Fibroblast of lung (primary cell): ENCODE measurements at regions not wholly inside any gene's neighbourhood (a gene's known extent, or its start where the extent isn't known, plus 50 kb on each side); places are given as distances from the start of the nearest gene placed in this dataset.

Source experiments
- DNase-seq, 2 donors: peaks; one replicate each; pipeline versions ENCODE4 v3.0.0 to v3.0.0-alpha.2; 2010; ENCODE audit warnings: low read depth in 2 of 2
- H2AFZ ChIP-seq: 2 replicates; pipeline ENCODE4 v1.5.1; 2012; ENCODE audit warnings: low read length, control low read depth, inconsistent platforms
- H3K27ac ChIP-seq: 2 replicates; pipeline ENCODE4 v1.5.1; 2011; ENCODE audit warnings: low read length, control low read depth; ENCODE audit not compliant: insufficient read depth
- H3K27me3 ChIP-seq: 2 replicates; pipeline ENCODE4 v1.5.1; 2011; ENCODE audit warnings: mild to moderate bottlenecking, low read length; ENCODE audit not compliant: control insufficient read depth, insufficient read depth
- H3K36me3 ChIP-seq: 2 replicates; pipeline ENCODE4 v1.5.1; 2011; ENCODE audit warnings: low read length; ENCODE audit not compliant: control insufficient read depth, insufficient read depth
- H3K4me1 ChIP-seq: 2 replicates; pipeline ENCODE4 v1.5.1; 2011; ENCODE audit warnings: low read length; ENCODE audit not compliant: control insufficient read depth, insufficient read depth; ENCODE audit errors: extremely low read depth
- H3K4me2 ChIP-seq: 2 replicates; pipeline ENCODE4 v1.5.1; 2011; ENCODE audit warnings: low read length, control low read depth; ENCODE audit not compliant: insufficient read depth; ENCODE audit errors: extremely low read depth
- H3K4me3 ChIP-seq, 4 experiments: fragments of 200-600 bp in 1 of 4; sonication (generic) in 1 of 4; replicated peaks in 1 of 4; 2 replicates each; pipeline ENCODE4 v1.5.1; 2011 to 2016; ENCODE audit warnings: low read length in 4 of 4, low read depth in 3 of 4, mild to moderate bottlenecking in 3 of 4, control low read depth in 2 of 4, inconsistent platforms in 1 of 4, mixed read lengths in 1 of 4; ENCODE audit not compliant: insufficient read depth in 1 of 4; ENCODE audit errors: control extremely low read depth in 1 of 4
- H3K79me2 ChIP-seq: 2 replicates; pipeline ENCODE4 v1.5.1; 2012; ENCODE audit warnings: mild to moderate bottlenecking, low read length, inconsistent platforms; ENCODE audit not compliant: control insufficient read depth, insufficient read depth
- H3K9ac ChIP-seq: 2 replicates; pipeline ENCODE4 v1.5.1; 2011; ENCODE audit warnings: mild to moderate bottlenecking, low read length, control low read depth; ENCODE audit not compliant: insufficient read depth
- H3K9me3 ChIP-seq: 2 replicates; pipeline ENCODE4 v1.5.1; 2012; ENCODE audit warnings: low read depth, low read length; ENCODE audit not compliant: control insufficient read depth, insufficient read depth
- H4K20me1 ChIP-seq: 2 replicates; pipeline ENCODE4 v1.5.1; 2011; ENCODE audit warnings: low read length; ENCODE audit not compliant: control insufficient read depth, insufficient read depth; ENCODE audit errors: extremely low read depth
- EZH2 ChIP-seq: IDR thresholded peaks from 2 replicates; pipeline ENCODE4 v1.5.1; 2012; ENCODE audit warnings: low read length, control low read depth, mild to moderate bottlenecking; ENCODE audit errors: missing control alignments
- TF ChIP-seq, protein P1 (sequence below), 2 donors: IDR thresholded peaks in 1 of 2; conservative IDR thresholded peaks in 1 of 2; 1 replicate in 1 of 2; 2 replicates in 1 of 2; pipeline ENCODE4 v1.5.1; 2011 to 2012; ENCODE audit warnings: low read length in 2 of 2, control low read depth in 1 of 2, inconsistent platforms in 1 of 2, low read depth in 1 of 2, mild to moderate bottlenecking in 1 of 2

DNA sequence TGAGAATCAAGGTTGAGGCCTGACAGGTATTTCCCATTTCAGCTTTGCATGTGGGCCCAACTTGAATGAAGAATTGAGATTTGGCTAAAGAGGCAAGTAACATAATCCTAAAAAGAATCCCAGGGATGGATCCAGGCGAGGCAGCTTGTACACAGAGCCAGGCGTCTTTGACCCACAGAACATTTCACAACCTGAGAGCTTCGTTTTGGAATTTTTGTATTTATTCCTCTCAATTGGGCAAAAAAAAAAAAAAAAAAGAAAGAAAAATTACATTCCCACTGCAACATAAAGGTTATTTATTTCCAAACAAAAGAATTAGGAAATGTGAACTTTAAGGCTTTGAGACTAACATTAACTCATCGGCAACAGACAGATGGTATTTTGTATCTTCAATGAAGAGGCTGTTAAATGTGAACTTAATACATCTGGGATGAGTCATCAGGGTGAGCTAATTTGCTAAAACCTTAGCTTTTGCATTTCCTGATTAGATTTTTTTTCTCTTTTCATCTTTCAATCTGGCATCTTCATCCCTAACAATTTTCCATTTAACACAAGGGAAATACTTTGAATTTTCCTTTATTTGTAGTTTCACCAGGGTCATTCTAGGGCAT is 478.5 kb upstream of the TNP1 start:
- H4K20me1 ChIP-seq: no peaks in the 10 kb centered on the region
- no peak overlapping the region for H3K27ac ChIP-seq
- TF ChIP-seq, protein P1, sequence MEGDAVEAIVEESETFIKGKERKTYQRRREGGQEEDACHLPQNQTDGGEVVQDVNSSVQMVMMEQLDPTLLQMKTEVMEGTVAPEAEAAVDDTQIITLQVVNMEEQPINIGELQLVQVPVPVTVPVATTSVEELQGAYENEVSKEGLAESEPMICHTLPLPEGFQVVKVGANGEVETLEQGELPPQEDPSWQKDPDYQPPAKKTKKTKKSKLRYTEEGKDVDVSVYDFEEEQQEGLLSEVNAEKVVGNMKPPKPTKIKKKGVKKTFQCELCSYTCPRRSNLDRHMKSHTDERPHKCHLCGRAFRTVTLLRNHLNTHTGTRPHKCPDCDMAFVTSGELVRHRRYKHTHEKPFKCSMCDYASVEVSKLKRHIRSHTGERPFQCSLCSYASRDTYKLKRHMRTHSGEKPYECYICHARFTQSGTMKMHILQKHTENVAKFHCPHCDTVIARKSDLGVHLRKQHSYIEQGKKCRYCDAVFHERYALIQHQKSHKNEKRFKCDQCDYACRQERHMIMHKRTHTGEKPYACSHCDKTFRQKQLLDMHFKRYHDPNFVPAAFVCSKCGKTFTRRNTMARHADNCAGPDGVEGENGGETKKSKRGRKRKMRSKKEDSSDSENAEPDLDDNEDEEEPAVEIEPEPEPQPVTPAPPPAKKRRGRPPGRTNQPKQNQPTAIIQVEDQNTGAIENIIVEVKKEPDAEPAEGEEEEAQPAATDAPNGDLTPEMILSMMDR (conservative IDR thresholded peaks at IDR 0.05 in 1 of 2, IDR thresholded peaks at IDR 0.05 in 1 of 2; ENCODE audit: low read depth in 1 of 2, low read length in 2 of 2): no peak
- TF ChIP-seq EZH2: no peak
- H3K9me3 ChIP-seq: no peaks in the 10 kb centered on the region
- no peak overlapping the region for H3K4me3 ChIP-seq
- no peak overlapping the region for H3K9ac ChIP-seq
- H3K36me3 ChIP-seq: no peaks in the 10 kb centered on the region
- peaks cover 2% of the 10 kb centered on the region for H3K4me1 ChIP-seq
- no peak overlapping the region for H3K4me2 ChIP-seq
- H2AFZ ChIP-seq: no peak overlapping the region
- H3K79me2 ChIP-seq: no peaks in the 10 kb centered on the region
- H3K27me3 ChIP-seq: no peaks in the 10 kb centered on the region
- DNase-seq: peak; percentile 80 to 93

DNA sequence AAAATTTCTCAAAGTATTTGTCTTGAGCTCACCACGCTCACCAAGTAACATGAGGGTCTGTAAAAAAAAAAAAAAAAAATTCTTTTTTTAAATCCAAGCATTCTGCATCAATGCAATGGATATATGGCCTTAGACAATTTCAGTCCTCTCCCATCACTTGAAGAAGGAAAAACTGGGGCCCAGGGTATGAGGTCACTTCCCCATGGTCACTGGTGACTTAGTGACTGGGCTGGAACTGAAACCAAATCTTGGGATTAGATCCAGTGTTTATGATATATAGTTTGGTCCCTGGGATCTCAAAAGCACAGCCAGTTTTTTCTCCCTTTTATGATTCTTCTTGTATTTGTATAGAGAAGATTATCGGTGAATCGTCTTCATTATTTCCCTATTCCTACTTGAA is 477.9 kb upstream of the TNP1 start:
- no peaks in the 10 kb centered on the region for H4K20me1 ChIP-seq
- H3K27me3 ChIP-seq: no peaks in the 10 kb centered on the region
- no peak for DNase-seq
- H2AFZ ChIP-seq: no peak overlapping the region
- TF ChIP-seq, protein P1 (conservative IDR thresholded peaks at IDR 0.05 in 1 of 2, IDR thresholded peaks at IDR 0.05 in 1 of 2; ENCODE audit: low read depth in 1 of 2, low read length in 2 of 2): no peak
- no peak for TF ChIP-seq EZH2
- H3K36me3 ChIP-seq: no peaks in the 10 kb centered on the region
- no peaks in the 10 kb centered on the region for H3K9me3 ChIP-seq
- H3K27ac ChIP-seq: no peak overlapping the region
- no peak overlapping the region for H3K4me3 ChIP-seq
- no peak overlapping the region for H3K4me2 ChIP-seq
- H3K9ac ChIP-seq: no peak overlapping the region
- H3K4me1 ChIP-seq: peaks cover 2% of the 10 kb centered on the region
- no peaks in the 10 kb centered on the region for H3K79me2 ChIP-seq

DNA sequence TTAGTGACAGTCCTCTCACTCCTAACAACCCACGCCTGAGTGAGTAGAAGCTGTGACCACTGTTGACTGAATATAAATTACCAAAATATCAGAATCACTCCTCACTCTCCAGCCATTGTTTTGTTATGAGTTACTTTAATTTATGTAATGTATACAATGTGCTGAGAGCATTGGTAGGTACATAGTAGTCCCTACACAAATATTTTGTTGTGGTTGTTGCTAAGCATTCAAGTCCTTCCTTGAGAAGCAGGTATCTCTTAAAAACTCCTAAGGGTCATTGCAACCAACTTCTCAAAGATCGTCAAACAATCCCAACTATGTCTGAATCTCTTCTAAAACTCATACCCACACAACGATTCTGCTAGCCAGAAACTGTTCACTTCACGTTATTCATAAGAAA is 476.8 kb upstream of the TNP1 start:
- no peaks in the 10 kb centered on the region for H3K36me3 ChIP-seq
- no peak for DNase-seq
- no peaks in the 10 kb centered on the region for H3K27me3 ChIP-seq
- H4K20me1 ChIP-seq: no peaks in the 10 kb centered on the region
- H3K9me3 ChIP-seq: no peaks in the 10 kb centered on the region
- H3K79me2 ChIP-seq: no peaks in the 10 kb centered on the region
- H3K9ac ChIP-seq: no peak overlapping the region
- H3K4me3 ChIP-seq: no peak overlapping the region
- no peak overlapping the region for H3K4me2 ChIP-seq
- peaks cover 6% of the 10 kb centered on the region for H3K4me1 ChIP-seq
- no peak overlapping the region for H2AFZ ChIP-seq
- TF ChIP-seq, protein P1 (conservative IDR thresholded peaks at IDR 0.05 in 1 of 2, IDR thresholded peaks at IDR 0.05 in 1 of 2; ENCODE audit: low read depth in 1 of 2, low read length in 2 of 2): no peak
- no peak for TF ChIP-seq EZH2
- H3K27ac ChIP-seq: no peak overlapping the region
